ENCODE measurements at regions not wholly inside any gene's neighbourhood (a gene's known extent, or its start where the extent isn't known, plus 50 kb on each side); places are given as distances from the start of the nearest gene placed in this dataset.

GRCh38 chr1:234730770-234731568 is 121.0 kb upstream of the IRF2BP2 start (continued):
- TF ChIP-seq CBX3 (IDR thresholded peaks at IDR 0.05; ENCODE audit: borderline replicate concordance in 1 of 2, low read length in 2 of 2): peak in 1 of 2 experiments; percentile 23; a peak in 1 of 3 replicates
- no peak for TF ChIP-seq WHSC1 (IDR thresholded peaks at IDR 0.05; ENCODE audit: low read length)
- TF ChIP-seq RAD51 (IDR thresholded peaks at IDR 0.05; ENCODE audit: borderline replicate concordance, low read depth): no peak
- TF ChIP-seq HDAC8 (tag; IDR thresholded peaks at IDR 0.05): no peak
- TF ChIP-seq FIP1L1 (IDR thresholded peaks at IDR 0.05; ENCODE audit: low read depth, low read length, poor library complexity, severe bottlenecking): no peak
- peak; percentile 53; the same call in 1 of the 2 replicates for TF ChIP-seq MEF2A (IDR thresholded peaks at IDR 0.05; ENCODE audit: control insufficient read depth, low read depth, low read length)
- peak; percentile 75 for TF ChIP-seq FOXM1 (IDR thresholded peaks at IDR 0.05; ENCODE audit: low read depth)
- no peak for TF ChIP-seq FOXM1 (CRISPR knock-in tag; IDR thresholded peaks at IDR 0.05; ENCODE audit: low read depth)
- no peak for TF ChIP-seq KLF13 (tag; IDR thresholded peaks at IDR 0.05; ENCODE audit: borderline replicate concordance, low read depth)
- TF ChIP-seq, protein P1, sequence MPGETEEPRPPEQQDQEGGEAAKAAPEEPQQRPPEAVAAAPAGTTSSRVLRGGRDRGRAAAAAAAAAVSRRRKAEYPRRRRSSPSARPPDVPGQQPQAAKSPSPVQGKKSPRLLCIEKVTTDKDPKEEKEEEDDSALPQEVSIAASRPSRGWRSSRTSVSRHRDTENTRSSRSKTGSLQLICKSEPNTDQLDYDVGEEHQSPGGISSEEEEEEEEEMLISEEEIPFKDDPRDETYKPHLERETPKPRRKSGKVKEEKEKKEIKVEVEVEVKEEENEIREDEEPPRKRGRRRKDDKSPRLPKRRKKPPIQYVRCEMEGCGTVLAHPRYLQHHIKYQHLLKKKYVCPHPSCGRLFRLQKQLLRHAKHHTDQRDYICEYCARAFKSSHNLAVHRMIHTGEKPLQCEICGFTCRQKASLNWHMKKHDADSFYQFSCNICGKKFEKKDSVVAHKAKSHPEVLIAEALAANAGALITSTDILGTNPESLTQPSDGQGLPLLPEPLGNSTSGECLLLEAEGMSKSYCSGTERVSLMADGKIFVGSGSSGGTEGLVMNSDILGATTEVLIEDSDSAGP (CRISPR knock-in tag; IDR thresholded peaks at IDR 0.05): no peak
- TF ChIP-seq, protein P2, sequence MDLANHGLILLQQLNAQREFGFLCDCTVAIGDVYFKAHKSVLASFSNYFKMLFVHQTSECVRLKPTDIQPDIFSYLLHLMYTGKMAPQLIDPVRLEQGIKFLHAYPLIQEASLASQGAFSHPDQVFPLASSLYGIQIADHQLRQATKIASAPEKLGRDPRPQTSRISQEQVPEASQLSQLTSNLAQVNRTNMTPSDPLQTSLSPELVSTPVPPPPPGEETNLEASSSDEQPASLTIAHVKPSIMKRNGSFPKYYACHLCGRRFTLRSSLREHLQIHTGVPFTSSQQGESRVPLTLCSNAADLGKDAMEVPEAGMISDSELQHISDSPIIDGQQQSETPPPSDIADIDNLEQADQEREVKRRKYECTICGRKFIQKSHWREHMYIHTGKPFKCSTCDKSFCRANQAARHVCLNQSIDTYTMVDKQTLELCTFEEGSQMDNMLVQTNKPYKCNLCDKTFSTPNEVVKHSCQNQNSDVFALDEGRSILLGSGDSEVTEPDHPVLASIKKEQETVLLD (IDR thresholded peaks at IDR 0.05): no peak
- TF ChIP-seq TRIM24 (IDR thresholded peaks at IDR 0.05): peak; percentile 46 to 78; a peak in 2 of 4 replicates
- TF ChIP-seq STAG1 (CRISPR knock-in tag; IDR thresholded peaks at IDR 0.05; ENCODE audit: borderline replicate concordance): no peak
- peak; percentile 3 for TF ChIP-seq HDAC2 (IDR thresholded peaks at IDR 0.05)
- no peak for TF ChIP-seq ZNF197 (CRISPR knock-in tag; IDR thresholded peaks at IDR 0.05; ENCODE audit: low read depth)
- peak; percentile 95 for TF ChIP-seq TCF3 (CRISPR knock-in tag; IDR thresholded peaks at IDR 0.05)
- TF ChIP-seq, protein P3, sequence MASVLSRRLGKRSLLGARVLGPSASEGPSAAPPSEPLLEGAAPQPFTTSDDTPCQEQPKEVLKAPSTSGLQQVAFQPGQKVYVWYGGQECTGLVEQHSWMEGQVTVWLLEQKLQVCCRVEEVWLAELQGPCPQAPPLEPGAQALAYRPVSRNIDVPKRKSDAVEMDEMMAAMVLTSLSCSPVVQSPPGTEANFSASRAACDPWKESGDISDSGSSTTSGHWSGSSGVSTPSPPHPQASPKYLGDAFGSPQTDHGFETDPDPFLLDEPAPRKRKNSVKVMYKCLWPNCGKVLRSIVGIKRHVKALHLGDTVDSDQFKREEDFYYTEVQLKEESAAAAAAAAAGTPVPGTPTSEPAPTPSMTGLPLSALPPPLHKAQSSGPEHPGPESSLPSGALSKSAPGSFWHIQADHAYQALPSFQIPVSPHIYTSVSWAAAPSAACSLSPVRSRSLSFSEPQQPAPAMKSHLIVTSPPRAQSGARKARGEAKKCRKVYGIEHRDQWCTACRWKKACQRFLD (CRISPR knock-in tag; IDR thresholded peaks at IDR 0.05): peak; percentile 77
- peak; percentile 88 for TF ChIP-seq CCNT2 (IDR thresholded peaks at IDR 0.05; ENCODE audit: borderline replicate concordance, extremely low read depth, insufficient read length, low read depth, low read length)
- no peak for TF ChIP-seq ARID3B (CRISPR knock-in tag; IDR thresholded peaks at IDR 0.05; ENCODE audit: borderline replicate concordance)
- TF ChIP-seq GABPB2 (CRISPR knock-in tag; conservative IDR thresholded peaks at IDR 0.05): no peak
- TF ChIP-seq FOXP1 (CRISPR knock-in tag; IDR thresholded peaks at IDR 0.05): no peak

All from K562 (cell line).